IPS DF 19.7 (cell line): ENCODE measurements at regions not wholly inside any gene's neighbourhood (a gene's known extent, or its start where the extent isn't known, plus 50 kb on each side); places are given as distances from the start of the nearest gene placed in this dataset.
"Not testable (repeated sequence)": the region's sequence is repeated elsewhere in the genome, so short reads cannot be mapped to it uniquely, and the experiment has no call there.

Experiments
- DNase-seq: peaks from one replicate; pipeline ENCODE4 v3.0.0-alpha.2; 2013; ENCODE audit warnings: low read depth, low spot score

DNA sequence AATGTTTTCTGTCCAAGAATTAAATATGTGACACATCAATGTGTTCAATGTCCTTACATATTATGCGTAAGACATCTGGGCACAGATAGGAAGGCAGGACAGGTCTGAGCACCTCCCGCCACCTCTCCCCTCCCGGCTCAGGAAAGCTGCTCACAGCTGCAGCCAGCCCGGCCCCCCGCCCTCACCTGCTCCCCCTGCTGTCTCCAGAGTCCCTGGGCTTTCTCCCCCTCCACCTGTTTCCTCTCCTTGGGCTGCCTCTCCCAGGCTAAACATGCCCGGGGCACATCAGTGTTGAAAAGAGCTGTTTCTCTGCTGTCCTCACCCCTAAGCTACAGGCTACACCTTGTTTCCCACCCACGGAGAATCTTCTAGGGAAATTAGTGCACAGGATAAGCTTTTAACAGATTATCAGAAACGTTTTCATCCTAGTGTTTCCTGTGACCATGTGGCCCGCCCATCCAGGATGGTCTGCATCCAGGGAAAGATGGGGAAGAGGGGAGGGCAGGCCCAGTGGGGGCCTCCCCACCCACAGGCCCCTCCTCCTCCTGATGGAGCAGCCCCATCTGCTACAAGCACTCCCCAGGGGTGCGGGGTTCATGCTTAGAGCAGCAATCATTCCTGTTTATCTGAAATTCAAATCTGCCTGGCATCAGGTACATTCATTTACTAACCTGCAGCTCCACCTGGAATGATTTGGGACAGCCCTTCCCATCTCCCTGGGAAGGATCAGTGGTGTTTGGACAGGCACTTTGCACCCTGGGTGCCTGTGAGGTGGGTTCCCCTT lies 273.8 kb upstream of the SFSWAP start:
- no peak for DNase-seq

DNA sequence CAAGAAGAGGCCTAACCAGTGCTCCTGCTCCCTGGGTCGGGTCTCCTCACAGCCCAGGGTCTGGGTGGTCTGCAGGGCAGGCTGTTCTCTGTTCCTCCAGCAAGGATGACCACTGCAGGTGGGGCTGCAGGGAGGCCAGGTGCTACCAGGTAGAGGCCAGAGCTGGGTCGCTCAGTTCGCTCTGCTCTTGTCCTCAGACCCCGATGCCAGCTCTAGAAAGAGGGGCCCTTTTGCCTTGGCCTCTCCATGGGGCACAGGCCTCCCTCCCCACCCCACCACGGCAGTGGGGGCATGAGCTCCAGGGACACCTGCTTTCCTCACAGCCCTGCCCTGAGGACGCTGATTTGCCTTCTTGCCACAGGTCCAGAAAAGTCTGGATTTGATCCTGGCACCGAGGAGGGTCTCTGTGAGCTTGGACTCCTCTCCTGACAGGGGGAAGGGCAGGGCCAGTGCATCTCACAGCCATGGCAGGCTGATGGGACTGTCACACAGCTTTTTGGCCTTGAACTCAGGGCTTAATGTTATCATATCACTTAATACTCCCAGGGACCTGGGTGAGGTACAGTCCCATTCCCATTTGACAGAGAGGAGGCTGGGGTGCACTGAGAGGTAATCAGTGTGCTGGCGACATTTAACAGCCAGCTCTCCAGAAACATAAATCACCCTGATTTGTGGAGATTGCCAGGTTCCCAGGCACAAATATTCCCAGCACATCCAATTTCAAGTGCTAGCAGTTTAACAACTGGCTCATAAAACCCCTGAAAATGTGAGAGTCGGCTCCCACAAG lies 273.0 kb upstream of the SFSWAP start:
- no peak for DNase-seq

DNA sequence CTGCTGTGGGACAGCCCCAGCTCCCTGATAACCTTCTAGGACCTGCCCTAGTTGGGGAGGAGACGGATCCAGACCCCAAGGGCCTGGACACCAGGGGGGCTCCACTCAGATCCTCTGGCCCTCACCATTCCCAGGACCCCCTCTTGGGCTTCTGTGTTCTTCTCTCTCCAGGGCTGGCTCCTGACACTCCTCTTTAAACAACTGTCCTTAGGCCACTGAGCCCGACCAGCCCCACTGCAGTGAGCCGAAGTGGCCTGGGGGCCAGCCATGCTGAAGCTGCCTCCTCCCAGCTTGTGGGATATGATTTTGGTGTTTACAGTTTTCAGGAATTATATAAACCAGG lies 272.4 kb upstream of the SFSWAP start:
- not testable (repeated sequence) for DNase-seq

DNA sequence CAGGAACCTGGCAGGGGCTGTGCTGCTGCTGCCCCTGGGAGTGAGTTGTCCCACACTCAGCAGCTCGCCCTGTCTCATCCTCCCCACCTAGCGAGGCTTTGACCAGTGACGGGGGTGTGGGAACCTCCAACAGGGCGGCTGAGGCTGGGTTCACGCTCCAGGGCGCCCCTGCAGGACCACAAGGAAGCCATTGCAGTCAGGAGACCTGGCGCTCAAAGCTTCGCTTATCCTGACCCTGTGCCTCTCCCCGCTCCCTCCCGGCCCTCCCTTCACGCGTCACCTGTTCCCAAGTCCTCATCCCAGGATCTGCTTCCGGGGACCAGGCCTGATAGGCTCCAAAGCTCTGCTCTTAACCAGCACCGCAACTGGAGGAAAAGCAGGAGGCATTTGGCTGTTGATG lies 272.0 kb upstream of the SFSWAP start:
- DNase-seq: no peak

DNA sequence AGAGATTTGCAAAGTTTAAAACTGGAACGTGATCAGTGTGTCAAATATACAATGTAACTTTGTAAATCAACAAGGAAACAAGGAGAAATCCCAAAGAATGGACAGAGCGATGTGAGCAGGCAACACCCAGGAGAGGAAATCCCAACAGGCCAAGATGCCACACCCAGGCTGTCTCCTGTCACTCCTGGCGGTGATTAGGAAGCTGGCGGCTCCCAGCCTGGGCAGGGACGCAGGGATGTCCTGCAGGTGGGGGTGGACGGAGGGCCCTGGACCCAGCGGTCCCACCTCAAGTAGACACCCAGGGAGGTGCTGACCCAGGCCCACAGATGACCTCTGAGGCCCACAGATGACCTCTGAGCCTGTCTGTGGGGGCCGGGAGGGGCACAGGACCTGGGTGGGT lies 271.1 kb upstream of the SFSWAP start:
- not testable (repeated sequence) for DNase-seq

DNA sequence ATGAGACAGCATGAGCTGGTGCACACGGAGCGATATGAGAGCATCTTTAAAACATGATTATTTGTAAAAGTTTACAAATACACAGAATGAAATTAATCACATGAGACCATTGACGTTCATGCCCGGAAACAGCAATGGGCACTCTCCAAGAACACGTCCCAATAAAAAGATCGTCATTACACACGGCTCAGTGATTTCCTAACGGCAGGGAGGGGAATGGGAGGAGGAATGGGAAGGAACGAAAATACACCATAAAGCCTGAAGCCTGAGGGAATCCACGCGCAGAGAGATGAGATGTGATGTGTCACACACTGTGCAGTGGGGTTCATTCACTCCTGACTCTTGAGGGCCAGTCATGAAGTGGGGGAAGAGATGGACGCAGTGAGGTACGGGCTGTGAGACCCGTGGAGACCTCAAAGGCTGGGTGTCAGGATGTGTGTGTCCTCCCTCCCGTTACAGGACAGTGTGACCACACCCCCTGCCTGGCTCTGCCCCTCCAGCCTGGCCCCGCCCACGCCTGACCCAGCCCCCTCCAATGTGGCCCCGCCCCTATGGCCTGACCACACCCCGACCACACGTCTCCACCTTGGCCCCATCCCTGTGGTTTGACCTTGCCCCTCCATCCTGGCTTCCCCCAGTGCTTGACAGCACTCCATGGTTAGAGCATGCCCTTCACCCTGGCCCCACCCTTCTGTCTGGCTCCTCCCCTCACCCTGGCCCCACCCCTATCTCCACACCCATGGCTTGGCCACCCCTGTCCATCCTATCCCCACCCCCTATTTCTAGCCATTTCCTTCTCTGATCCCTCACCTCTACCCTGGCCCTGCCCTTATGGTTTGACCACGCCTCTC lies 270.5 kb upstream of the SFSWAP start:
- DNase-seq: not testable (repeated sequence)

DNA sequence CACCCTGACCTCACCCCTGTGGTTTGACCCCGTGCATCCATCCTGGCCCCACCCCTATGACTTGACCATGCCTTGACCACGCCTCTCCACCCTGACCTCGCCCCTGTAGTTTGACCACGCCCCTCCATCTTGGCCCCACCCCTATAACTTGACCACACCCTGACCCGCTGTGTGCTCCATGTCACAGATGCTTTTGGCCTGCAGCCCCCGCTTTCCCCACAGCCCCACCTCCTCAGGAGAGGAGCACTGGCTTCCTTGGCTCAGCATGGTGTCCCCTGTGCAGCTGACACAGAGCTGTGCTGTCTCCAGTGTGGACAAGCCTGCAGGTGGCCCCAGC lies 269.9 kb upstream of the SFSWAP start:
- DNase-seq: no peak

DNA sequence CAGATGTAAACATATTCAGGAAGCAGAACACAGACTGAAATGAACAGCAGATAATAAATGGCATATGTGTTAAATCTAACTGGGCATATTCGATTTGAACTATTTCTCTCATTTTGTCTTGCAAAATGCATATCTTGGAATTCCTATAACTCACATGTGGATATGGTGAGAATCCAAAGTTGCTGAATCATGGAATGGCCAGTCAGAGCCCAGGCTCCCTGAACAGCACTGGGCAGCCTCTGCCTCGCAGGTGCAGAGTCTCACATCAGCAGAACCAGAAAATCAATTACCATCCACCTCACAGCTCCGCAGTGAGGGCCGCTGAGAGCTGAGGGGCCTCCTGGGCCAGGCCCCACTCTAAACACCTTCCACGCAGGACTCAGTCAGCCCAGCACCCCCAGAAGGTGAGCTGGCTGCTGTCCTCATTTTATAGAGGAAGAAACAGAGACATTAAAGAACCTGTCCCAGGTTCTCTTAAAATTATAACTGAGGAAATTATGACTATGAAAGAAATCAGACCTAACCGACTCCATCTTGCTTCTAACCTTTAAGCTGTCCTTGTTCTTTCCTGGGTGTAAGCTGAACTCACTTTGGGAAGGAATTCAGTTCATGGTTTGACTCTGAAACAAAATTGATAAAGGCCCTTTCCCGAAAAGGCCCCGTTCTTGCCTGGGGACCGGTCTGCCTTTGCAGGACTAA lies 269.1 kb upstream of the SFSWAP start:
- no peak for DNase-seq

DNA sequence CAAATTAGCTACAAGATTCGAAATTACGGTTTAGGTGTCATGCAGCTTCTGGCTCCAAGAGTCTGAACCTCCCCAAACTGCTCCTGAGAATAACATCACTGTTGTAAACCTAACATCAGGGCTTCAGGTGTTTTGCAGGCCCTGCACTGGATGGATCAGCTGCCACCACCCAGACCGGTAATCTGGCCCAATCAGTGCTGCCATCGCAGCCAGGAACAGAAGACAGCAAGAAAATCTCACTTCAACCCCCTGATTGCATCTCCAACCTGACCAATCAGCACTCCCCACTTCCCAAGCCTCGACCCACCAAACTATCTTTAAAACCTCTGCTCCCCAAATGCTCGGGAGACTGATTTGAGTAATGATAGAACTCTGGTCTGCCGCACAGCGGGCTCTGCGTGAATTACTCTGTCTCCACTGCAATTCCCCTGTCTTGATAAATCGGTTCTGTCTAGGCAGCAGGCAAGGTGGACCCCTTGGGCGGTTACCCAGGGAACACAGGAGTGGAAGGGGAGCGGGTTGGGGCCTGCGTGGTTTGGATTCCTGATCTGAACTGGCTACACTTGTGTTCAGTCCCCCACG lies 268.5 kb upstream of the SFSWAP start:
- no peak for DNase-seq

DNA sequence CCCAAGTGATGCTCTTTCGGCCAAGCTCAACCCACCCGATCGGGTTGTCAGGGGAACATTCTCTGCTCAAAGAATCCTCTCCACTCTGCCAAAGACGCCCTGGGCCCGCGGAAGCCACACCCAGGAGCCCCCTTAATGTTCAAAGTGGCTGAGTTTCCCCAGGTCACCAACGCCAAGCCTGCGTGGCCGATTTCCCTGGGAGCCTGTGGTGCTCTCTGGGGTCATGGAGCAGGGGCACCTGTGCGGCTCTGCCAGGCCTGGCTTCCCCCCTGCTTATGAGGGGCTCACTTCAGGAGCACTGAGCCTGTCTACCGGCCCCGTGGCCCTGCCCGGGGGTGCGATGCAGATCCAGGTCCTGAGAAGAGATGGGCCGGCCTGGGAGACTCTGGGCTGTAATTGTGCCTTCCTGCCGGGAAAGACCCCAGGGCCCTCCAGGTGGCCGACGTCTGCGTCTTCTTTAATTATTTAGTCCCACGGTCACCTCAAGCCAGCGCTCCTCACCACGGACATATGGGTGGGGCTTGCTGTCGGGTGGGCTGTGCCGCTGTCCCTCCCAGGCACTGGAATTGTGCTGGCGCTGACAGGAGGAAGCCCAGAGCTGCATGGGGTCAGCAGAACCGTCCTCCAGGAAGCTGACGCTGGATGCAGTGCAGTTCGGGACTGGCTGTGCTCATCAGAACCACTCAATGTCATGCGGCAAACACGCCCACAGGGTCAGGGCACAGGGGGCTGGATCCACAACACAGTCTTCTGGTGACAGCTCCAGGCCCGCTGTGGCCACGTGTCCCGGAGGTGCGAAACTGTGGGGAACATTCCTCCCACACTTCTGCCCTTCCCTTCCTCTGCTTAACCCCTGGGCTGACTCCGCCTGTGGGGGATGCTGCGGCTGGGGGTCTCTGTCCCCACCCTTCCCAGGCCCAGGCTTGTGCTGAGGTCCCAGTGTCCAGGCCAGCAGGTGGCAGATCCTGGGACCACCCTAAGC lies 267.6 kb upstream of the SFSWAP start:
- no peak for DNase-seq

DNA sequence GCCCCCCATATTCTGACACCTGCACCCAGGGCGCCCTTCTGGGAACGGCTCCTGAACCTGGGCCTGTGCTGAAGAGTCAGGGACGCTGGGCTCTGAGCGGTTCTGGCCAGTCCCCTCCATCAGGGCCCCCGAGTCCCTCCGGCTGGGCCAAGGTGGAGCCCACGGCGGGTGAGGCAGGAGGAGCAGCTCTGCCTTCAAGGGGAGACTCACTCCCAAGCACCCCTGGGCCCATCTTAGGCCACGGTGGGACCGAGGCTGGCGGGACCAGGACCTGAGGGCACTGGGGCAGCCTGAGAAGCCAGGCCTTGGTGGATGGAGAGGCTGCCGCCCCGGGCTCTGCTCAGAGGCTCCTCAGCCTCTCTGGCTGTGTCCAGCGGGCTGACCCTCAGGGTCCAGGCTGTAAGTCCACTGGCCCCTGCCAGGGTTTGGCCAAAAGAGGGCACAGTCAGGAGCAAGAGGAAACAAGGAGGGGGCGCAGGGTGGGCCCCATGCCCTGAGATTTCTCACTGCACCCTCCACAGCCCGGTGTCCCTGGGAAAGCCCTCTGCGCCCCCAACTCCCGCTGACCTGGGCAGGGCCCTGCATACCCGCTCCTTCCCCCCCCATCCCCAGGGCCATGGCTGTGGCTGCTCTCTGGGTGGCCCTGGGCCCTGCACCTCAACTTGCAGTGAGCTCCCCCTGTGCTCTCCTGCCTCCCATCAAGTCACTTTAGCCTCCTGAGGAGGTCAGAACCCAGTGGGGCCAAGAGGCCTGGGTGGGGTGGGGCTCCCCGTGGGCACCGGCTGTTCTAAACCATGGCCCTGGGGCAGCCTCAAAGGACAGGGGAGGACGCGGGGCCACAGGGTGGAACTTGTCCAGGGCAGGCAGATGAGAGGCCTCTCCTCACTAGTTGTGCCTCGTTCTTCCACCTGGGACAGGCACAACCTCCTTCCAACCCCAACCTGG lies 266.4 kb upstream of the SFSWAP start:
- no peak for DNase-seq

DNA sequence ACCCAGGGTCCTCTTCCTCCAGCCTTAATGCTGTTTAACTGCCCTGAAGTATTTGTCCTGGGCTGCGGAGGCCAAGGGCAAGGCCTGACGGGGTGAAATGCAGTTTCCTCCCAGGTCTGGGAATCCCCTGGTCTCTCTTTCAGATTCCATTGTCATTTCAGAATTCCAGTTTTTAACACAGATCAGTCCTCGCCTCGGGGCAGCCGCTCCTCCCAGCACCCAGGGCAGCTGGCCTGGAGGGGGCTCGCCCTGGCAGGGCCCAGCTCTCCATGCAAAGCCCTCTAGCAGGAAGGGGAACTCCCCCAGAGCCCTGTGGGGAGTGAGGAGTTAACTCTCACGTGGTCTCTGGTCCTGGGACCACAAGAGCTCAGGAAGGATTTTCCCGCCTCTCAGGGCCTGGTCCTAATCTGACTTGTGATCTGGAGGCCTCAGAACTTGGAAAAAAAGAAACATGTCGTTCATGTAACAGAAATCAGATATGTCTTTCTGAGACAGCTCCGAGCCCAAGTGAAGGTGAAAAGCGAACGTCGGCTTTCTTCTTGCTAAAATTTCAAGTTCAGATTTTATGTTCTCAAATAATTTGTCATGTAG lies 265.6 kb upstream of the SFSWAP start:
- DNase-seq: no peak

DNA sequence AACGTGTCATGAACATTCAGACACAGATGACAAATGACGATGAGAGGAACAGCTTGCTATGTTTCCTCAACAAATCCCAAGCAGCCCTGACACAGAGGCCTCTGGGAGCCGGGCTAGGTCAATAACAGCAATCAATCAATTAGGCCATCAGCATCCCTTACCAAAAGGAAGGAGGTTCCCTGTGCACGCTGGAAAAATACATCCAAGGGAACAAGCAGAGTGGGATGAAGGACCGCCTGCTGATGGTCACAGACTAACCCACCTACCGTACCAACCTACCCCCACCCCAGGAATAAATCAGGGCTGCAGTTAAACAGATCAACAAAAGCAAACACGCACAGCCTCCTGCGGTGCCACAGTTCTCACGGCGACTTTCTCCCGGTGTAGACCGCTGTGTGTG lies 265.1 kb upstream of the SFSWAP start:
- DNase-seq: no peak

DNA sequence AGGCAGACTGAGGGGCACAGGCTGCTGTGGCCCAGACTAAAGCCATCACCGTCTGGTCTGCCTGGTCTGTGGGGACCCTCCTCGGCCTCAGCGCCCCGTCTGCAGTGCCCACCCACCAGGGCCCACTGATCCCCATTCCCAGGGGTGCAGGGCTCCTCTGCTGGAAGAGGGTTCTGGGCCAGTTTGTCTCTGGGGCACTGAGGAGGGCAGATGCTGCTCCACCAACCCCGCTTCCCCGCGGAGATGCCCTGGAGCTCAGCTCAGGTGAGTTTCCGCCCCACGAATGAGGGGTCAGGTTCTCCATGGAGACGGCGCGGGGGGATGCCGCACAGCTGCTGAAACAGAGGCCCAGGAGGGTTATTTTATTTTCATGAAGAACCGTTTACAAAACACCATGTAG lies 263.3 kb upstream of the SFSWAP start:
- not testable (repeated sequence) for DNase-seq

DNA sequence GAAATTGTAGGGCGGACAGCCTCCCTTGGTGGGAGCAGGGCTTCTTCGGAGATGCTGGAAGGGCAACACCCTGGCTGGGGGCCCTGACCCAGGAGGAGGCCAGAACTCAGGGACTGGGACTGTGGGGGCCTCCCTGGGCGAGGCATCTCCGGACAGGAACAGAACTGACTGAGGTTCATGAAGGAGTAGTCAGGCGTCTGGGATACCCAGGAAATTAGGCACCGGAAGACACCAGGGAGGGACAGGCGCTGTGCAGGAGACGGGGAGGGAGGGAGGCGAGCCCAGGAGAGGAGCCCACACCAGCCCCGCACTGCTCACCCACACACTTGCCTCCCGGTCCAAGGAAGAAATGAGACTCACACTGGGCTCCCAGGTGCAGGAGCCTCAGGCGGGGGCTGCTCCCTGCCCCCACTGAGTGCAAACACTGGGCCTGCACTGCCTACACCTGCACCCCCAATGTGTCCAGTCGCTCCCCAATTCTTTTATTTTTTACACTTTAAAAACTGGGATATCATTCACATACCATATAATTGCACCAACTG lies 262.6 kb upstream of the SFSWAP start:
- no peak for DNase-seq

DNA sequence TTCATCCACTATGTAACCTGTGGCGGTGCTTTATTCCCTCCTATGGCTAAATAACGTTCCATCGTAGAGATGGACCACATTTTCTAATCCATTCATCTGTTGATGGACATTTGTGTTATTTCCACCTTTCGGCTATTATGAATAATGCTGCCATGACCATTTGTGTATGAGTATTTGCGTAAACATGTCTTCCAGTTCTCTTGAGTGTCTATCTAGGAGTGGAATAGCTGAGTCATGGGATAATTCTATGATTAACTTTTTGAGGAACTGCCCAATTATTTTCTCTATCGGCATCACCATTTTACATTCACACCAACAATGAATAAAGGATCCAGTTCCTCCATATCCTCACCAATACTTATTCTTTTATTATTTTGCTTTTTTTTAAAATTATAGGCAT lies 261.9 kb upstream of the SFSWAP start:
- no peak for DNase-seq

DNA sequence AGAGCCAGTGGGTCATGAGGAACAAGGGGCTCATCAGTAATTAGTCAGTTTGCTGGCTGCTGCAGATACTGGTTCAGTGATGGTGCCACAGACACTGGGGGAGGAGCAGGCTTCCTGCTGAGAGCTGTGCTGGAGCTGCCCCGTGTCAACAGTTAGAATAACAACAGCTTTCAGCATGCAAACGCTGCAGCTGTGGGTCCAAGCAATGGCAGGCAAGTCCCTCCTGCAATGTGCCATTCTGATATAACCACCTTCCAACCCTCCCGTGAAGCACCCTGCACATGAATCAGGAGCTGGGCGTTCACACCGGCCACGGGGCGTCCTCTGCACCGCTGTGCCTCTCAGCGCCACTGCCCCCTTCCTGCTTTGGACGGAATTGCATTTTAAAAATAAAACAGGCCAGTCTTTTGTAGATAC lies 258.4 kb upstream of the SFSWAP start:
- DNase-seq: no peak

DNA sequence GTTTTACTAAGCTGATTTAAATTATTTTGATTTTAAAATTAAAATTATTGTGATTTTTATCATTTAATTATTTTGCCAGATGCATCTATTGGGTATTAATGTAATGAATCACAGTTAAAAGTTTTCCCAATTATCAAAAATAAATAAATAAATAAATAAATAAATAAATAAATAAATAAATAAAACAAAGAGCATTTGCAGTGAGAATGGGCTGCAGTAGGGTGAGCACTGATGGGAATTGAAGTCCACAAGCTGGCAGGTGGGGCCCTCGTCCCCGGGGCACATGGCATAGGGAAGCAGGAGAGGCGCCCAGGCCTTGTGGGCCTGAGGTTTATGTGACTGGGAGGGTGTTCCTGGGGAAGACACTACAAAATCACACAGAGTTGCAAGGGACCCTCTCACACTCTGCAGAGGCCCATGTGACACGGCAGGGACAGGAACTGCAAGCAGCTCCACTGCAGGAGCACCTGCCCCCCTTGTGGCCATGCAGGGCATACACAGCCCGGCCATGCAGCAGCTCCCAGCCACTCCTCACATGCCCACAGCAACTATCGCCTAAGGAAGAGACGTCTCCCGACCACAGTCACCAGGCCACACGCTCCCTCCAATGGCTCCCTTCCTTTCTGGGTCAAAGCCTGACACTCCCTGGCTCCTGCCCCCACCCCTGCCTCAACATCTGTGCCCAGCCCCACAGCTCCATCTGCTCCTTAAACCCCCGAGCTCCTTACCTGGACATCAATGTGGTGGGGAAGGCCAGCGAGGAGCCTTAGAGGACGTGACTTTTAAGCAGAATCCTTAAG lies 256.3 kb upstream of the SFSWAP start:
- DNase-seq: peak; percentile 60
